Keratinocyte (primary cell): ENCODE measurements at regions not wholly inside any gene's neighbourhood (a gene's known extent, or its start where the extent isn't known, plus 50 kb on each side); places are given as distances from the start of the nearest gene placed in this dataset.
A peak's percentile ranks its signal among the peaks of the same experiment; 100 is the strongest.

Source experiments
- DNase-seq: peaks from one replicate; pipeline ENCODE4 v3.0.0-alpha.2; 2011; ENCODE audit warnings: low read depth, missing footprints, low spot score
- FAIRE-seq: peaks from 2 replicates; lab custom pipeline; 2011; peaks lifted over from hg19 to GRCh38; lab: Jason Lieb, UNC
- H2AFZ ChIP-seq: 2 replicates; pipeline ENCODE4 v1.6.0; 2012; ENCODE audit warnings: low read length, control low read depth, inconsistent platforms; ENCODE audit not compliant: control insufficient read depth
- H3K27ac ChIP-seq: 2 replicates; pipeline ENCODE4 v1.5.1; 2011; ENCODE audit warnings: low read length; ENCODE audit not compliant: control insufficient read depth, insufficient read depth
- H3K27me3 ChIP-seq: 3 replicates; pipeline ENCODE4 v1.6.0; 2011; ENCODE audit warnings: low read length; ENCODE audit not compliant: control insufficient read depth, insufficient read depth; ENCODE audit errors: extremely low read depth
- H3K36me3 ChIP-seq, 2 experiments: 2 replicates in 1 of 2; 3 replicates in 1 of 2; pipeline ENCODE4 v1.5.1; 2011; ENCODE audit warnings: low read length in 2 of 2, mild to moderate bottlenecking in 1 of 2; ENCODE audit not compliant: control insufficient read depth in 2 of 2, insufficient read depth in 2 of 2; ENCODE audit errors: extremely low read depth in 1 of 2
- H3K4me1 ChIP-seq: 3 replicates; pipeline ENCODE4 v1.5.1; 2011; ENCODE audit warnings: low read length; ENCODE audit not compliant: control insufficient read depth, insufficient read depth; ENCODE audit errors: extremely low read depth
- H3K4me2 ChIP-seq: 3 replicates; pipeline ENCODE4 v1.6.0; 2011; ENCODE audit warnings: low read depth, low read length; ENCODE audit not compliant: control insufficient read depth, insufficient read depth; ENCODE audit errors: extremely low read depth
- H3K4me3 ChIP-seq, 3 experiments: fragments of 200-600 bp in 1 of 3; sonication (generic) in 1 of 3; 2 replicates in 2 of 3; 3 replicates in 1 of 3; pipeline ENCODE4 v1.5.1; 2011 to 2016; ENCODE audit warnings: low read length in 3 of 3, mild to moderate bottlenecking in 3 of 3, control low read depth in 2 of 3, inconsistent platforms in 1 of 3, low read depth in 1 of 3, mixed read lengths in 1 of 3, mixed run types in 1 of 3, moderate library complexity in 1 of 3; ENCODE audit not compliant: control insufficient read depth in 2 of 3, insufficient read depth in 2 of 3; ENCODE audit errors: extremely low read depth in 1 of 3
- H3K79me2 ChIP-seq: 2 replicates; pipeline ENCODE4 v1.6.0; 2012; ENCODE audit warnings: low read length; ENCODE audit not compliant: control insufficient read depth, insufficient read depth
- H3K9ac ChIP-seq: 3 replicates; pipeline ENCODE4 v1.6.0; 2011; ENCODE audit warnings: low read length; ENCODE audit not compliant: control insufficient read depth, insufficient read depth; ENCODE audit errors: extremely low read depth
- H3K9me1 ChIP-seq: 3 replicates; pipeline ENCODE4 v1.6.0; 2011; ENCODE audit warnings: low read length; ENCODE audit not compliant: control insufficient read depth, insufficient read depth; ENCODE audit errors: extremely low read depth
- H3K9me3 ChIP-seq: 2 replicates; pipeline ENCODE4 v1.5.1; 2012; ENCODE audit warnings: low read depth, low read length; ENCODE audit not compliant: control insufficient read depth
- H4K20me1 ChIP-seq: 3 replicates; pipeline ENCODE4 v1.6.0; 2011; ENCODE audit warnings: low read length; ENCODE audit not compliant: control insufficient read depth, insufficient read depth; ENCODE audit errors: extremely low read depth
- EZH2 ChIP-seq: IDR thresholded peaks from one replicate; pipeline ENCODE4 v1.6.1; 2012; ENCODE audit warnings: inconsistent platforms, mild to moderate bottlenecking, low read length, moderate library complexity
- dilution Hi-C: fragments of 300-500 bp; cut with MboI; formaldehyde crosslinking; loops from one replicate; pipeline ENCODE4 v1.7.0; 2020; ENCODE audit warnings: low sequenced_read_pairs; ENCODE audit not compliant: extremely low pct_ligation_motif_present
- TF ChIP-seq, protein P1 (sequence below), 3 experiments: IDR thresholded peaks in 1 of 3; conservative IDR thresholded peaks in 1 of 3; optimal IDR thresholded peaks in 1 of 3; 2 replicates in 2 of 3; 3 replicates in 1 of 3; pipeline versions ENCODE3 to v1.5.1; 2011; ENCODE audit warnings: low read length in 3 of 3, mild to moderate bottlenecking in 3 of 3, moderate library complexity in 2 of 3, control low read depth in 1 of 3, inconsistent platforms in 1 of 3; ENCODE audit not compliant: insufficient read depth in 2 of 3; ENCODE audit errors: extremely low read depth in 1 of 3

DNA sequence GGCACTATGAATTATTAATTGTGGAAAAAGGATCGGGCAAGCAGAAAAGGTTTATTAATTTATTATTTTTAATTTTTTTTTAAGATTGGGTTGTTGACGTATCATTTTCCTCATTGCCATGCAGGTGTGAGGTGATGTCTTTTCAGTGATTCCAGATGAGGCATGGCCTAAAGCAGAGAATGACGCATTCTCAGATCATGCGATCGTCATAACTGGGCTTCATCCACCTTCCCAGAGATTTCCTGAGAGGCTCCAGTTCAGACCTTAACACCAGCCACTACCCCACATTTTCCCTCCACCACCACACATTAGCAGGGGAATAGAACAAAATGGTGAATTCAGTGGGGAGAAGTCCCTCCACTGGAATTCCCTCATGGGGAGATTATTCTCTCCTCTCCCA, 518.4 kb upstream of the SPHKAP start:
- no peak overlapping the region for H3K4me2 ChIP-seq
- peak overlapping the region; percentile 23 for H2AFZ ChIP-seq
- peaks cover 7% of the 10 kb centered on the region for H3K4me1 ChIP-seq
- H3K27ac ChIP-seq, result peak overlapping the region; percentile 2
- no peaks in the 10 kb centered on the region for H3K9me1 ChIP-seq
- H3K4me3 ChIP-seq, result no peak overlapping the region
- dilution Hi-C loops, result no loop called here
- no peaks in the 10 kb centered on the region for H4K20me1 ChIP-seq
- H3K79me2 ChIP-seq, result no peaks in the 10 kb centered on the region
- no peak for DNase-seq
- H3K9ac ChIP-seq, result no peak overlapping the region
- no peaks in the 10 kb centered on the region for H3K9me3 ChIP-seq
- FAIRE-seq, result peak; percentile 13
- no peaks in the 10 kb centered on the region for H3K27me3 ChIP-seq
- TF ChIP-seq, protein P1, sequence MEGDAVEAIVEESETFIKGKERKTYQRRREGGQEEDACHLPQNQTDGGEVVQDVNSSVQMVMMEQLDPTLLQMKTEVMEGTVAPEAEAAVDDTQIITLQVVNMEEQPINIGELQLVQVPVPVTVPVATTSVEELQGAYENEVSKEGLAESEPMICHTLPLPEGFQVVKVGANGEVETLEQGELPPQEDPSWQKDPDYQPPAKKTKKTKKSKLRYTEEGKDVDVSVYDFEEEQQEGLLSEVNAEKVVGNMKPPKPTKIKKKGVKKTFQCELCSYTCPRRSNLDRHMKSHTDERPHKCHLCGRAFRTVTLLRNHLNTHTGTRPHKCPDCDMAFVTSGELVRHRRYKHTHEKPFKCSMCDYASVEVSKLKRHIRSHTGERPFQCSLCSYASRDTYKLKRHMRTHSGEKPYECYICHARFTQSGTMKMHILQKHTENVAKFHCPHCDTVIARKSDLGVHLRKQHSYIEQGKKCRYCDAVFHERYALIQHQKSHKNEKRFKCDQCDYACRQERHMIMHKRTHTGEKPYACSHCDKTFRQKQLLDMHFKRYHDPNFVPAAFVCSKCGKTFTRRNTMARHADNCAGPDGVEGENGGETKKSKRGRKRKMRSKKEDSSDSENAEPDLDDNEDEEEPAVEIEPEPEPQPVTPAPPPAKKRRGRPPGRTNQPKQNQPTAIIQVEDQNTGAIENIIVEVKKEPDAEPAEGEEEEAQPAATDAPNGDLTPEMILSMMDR (optimal IDR thresholded peaks at IDR 0.05 in 1 of 3, IDR thresholded peaks at IDR 0.05 in 1 of 3, conservative IDR thresholded peaks at IDR 0.05 in 1 of 3; ENCODE audit: extremely low read depth in 1 of 3, insufficient read depth in 2 of 3, low read length in 3 of 3), result no peak
- no peak for TF ChIP-seq EZH2
- no peaks in the 10 kb centered on the region for H3K36me3 ChIP-seq

DNA sequence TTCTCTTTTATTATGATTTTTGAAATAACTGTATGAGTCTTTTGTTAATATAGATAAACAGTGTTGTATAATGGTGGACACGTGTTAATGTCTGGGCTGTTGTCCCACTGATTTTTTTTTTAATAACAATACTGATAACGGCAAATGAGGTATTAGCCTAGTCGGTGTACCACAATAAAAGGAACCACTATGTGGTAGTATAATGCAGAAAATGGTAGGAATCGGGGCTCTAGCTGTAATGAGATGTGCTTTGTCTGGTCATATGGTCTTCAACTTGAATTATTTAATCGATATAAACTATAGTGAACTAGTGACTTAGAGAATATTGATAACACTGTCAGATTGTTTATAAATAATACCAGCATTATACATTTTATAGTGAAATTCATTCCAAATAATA, 517.9 kb upstream of the SPHKAP start:
- Histone ChIP-seq H3K4me1 (peaks cover 7% of the 10 kb centered on the region), H3K79me2 (no peaks in the 10 kb centered on the region), H3K27ac (no peak overlapping the region), H3K9me3 (no peaks in the 10 kb centered on the region), H3K36me3 (no peaks in the 10 kb centered on the region), H3K4me3 (no peak overlapping the region), H3K27me3 (no peaks in the 10 kb centered on the region), H4K20me1 (no peaks in the 10 kb centered on the region), H3K4me2 (no peak overlapping the region), H2AFZ (no peak overlapping the region), H3K9me1 (no peaks in the 10 kb centered on the region), H3K9ac (no peak overlapping the region)
- no peak for TF ChIP-seq EZH2
- TF ChIP-seq, protein P1 (optimal IDR thresholded peaks at IDR 0.05 in 1 of 3, IDR thresholded peaks at IDR 0.05 in 1 of 3, conservative IDR thresholded peaks at IDR 0.05 in 1 of 3; ENCODE audit: extremely low read depth in 1 of 3, insufficient read depth in 2 of 3, low read length in 3 of 3), result no peak
- DNase-seq (no peak), FAIRE-seq (no peak)
- dilution Hi-C loops, result no loop called here
